Calu3 (cell line): ENCODE measurements at regions not wholly inside any gene's neighbourhood (a gene's known extent, or its start where the extent isn't known, plus 50 kb on each side); places are given as distances from the start of the nearest gene placed in this dataset.

Experiments
- BruUV-seq: library from RNA; stranded (reverse); fragments of 400-500 nt; replicated peaks from 2 replicates; lab custom pipeline; 2021; lab: Mats Ljungman, UMichigan
- CTCF ChIA-PET: fragments of 300-600 bp; sonication (Branson Sonifier 250); formaldehyde crosslinking; loops from one replicate; lab custom pipeline; 2022; ENCODE audit warnings: antibody characterized with exemption; lab: Charles Lee
- DNase-seq: peaks from one replicate; pipeline ENCODE4 v3.0.0; 2022
- H3K27ac Mint-ChIP-seq: one replicate; pipeline ENCODE4 v1.8.0; 2022; ENCODE audit warnings: mixed read lengths; ENCODE audit not compliant: unreplicated experiment
- H3K27me3 Mint-ChIP-seq: one replicate; pipeline ENCODE4 v1.8.0; 2022; ENCODE audit warnings: mixed read lengths; ENCODE audit not compliant: unreplicated experiment
- H3K36me3 Mint-ChIP-seq: one replicate; pipeline ENCODE4 v1.8.0; 2022; ENCODE audit warnings: mild to moderate bottlenecking, moderate library complexity, mixed read lengths; ENCODE audit not compliant: insufficient read depth, unreplicated experiment
- H3K4me1 Mint-ChIP-seq: one replicate; pipeline ENCODE4 v1.8.0; 2022; ENCODE audit warnings: mild to moderate bottlenecking, low read depth, mixed read lengths; ENCODE audit not compliant: unreplicated experiment
- H3K4me3 Mint-ChIP-seq: one replicate; pipeline ENCODE4 v1.8.0; 2022; ENCODE audit warnings: mild to moderate bottlenecking, low read depth, moderate library complexity, mixed read lengths; ENCODE audit not compliant: unreplicated experiment
- H3K9me3 Mint-ChIP-seq: one replicate; pipeline ENCODE4 v1.8.0; 2022; ENCODE audit warnings: low read depth, mixed read lengths; ENCODE audit not compliant: unreplicated experiment
- intact Hi-C: fragments of 100-400 bp; cut with micrococcal nuclease; formaldehyde crosslinking; loops from one replicate; pipeline ENCODE4 v1.10.0; 2022; ENCODE audit not compliant: unreplicated experiment
- TF ChIP-seq, protein P1 (sequence below): fragments of 200-600 bp; IDR thresholded peaks from one replicate; pipeline ENCODE4 v1.8.0; 2022; ENCODE audit warnings: antibody characterized with exemption; ENCODE audit not compliant: unreplicated experiment

DNA sequence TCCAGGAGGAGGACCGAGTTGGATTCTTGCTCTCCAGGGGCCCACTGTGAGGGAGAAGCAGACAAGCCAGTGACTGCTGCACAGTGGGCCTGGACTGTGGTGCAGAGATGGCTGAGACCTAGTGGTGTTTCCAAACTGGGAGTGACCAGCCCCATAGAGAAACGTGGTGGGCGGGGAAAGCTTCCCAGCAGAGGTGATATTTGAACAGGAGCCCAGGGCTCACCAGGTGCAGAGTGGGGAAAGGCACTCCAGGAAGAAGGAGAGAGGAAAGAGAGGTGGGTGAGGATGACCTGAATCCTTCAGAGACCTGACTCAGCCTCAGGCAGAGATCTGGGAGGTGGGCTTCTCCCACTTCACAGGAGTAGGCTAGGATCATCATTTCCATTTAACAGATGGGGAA, 52.1 kb upstream of the RASD2 start:
- Mint-ChIP-seq H3K4me3 (no peak overlapping the region), H3K9me3 (no peaks in the 10 kb centered on the region), H3K36me3 (no peaks in the 10 kb centered on the region), H3K27ac (no peak overlapping the region), H3K27me3 (peaks cover 65% of the 10 kb centered on the region), H3K4me1 (no peaks in the 10 kb centered on the region)
- intact Hi-C loops = no loop called here
- CTCF ChIA-PET = no interaction called here
- TF ChIP-seq, protein P1, sequence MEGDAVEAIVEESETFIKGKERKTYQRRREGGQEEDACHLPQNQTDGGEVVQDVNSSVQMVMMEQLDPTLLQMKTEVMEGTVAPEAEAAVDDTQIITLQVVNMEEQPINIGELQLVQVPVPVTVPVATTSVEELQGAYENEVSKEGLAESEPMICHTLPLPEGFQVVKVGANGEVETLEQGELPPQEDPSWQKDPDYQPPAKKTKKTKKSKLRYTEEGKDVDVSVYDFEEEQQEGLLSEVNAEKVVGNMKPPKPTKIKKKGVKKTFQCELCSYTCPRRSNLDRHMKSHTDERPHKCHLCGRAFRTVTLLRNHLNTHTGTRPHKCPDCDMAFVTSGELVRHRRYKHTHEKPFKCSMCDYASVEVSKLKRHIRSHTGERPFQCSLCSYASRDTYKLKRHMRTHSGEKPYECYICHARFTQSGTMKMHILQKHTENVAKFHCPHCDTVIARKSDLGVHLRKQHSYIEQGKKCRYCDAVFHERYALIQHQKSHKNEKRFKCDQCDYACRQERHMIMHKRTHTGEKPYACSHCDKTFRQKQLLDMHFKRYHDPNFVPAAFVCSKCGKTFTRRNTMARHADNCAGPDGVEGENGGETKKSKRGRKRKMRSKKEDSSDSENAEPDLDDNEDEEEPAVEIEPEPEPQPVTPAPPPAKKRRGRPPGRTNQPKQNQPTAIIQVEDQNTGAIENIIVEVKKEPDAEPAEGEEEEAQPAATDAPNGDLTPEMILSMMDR = no peak
- no peak for DNase-seq
- no TSS peak for BruUV-seq

DNA sequence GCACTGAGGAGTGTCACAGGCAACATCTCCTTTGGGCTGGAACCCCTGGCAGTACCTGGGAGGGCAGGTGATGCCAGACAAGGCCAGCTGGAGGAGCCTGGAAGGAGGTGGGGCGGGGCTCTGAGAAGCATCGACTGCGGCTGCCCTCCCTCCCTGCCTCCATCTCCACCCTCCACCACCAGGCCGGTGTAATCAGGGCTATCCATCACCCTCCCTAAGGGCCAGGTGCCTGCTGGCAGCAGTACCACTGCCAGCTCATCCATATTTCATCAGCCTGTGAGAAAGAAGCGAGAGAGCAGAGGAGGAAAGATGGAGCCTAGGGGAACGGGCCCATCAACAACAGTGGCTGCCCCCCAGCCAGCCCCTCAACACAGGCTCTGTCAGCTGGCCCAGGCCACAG, 51.4 kb upstream of the RASD2 start:
- H3K36me3 Mint-ChIP-seq = no peaks in the 10 kb centered on the region
- H3K4me3 Mint-ChIP-seq = no peak overlapping the region
- BruUV-seq = no TSS peak
- no peaks in the 10 kb centered on the region for H3K4me1 Mint-ChIP-seq
- intact Hi-C loops = no loop called here
- TF ChIP-seq, protein P1 = no peak
- CTCF ChIA-PET = no interaction called here
- H3K9me3 Mint-ChIP-seq = no peaks in the 10 kb centered on the region
- DNase-seq = no peak
- no peak overlapping the region for H3K27ac Mint-ChIP-seq
- peaks cover 73% of the 10 kb centered on the region for H3K27me3 Mint-ChIP-seq
